ENCODE measurements at regions not wholly inside any gene's neighbourhood (a gene's known extent, or its start where the extent isn't known, plus 50 kb on each side); places are given as distances from the start of the nearest gene placed in this dataset.
A peak's percentile ranks its signal among the peaks of the same experiment; 100 is the strongest.

DNA sequence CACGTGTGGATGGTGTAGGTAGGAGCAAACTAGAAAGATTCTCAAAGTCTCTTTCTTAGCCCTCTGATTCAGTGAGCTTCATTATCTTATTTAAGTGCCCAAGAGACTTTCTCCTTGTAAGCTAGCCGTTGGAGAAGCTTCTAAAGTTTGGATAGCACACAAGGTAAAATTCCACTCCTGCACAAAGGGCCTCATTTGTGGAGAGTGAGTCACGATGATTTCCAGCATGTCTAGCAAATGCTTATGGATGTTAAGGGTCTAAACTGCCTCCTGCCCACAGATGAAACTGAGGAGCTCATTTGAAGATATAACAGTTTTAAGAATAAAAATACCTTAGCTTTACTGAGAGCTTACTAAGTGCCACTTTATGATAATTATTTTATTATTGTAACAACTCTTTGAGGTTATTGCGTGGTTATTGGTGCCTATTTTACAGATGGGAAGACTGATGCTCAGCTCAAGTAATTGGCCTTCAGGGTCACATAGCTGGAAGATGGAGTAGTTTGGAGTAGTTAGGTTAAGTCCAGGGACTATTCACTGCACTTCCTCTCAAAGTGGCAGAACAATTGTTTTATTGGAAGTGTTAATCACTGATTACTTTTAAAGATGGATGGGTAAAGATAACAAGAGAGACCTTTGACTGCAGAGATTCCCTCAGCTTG is 78.7 kb upstream of the HIF1A start:
- H3K23ac ChIP-seq (ENCODE audit: low read length): no peak overlapping the region
- no peaks in the 10 kb centered on the region for H3K36me3 ChIP-seq (ENCODE audit: control insufficient read depth in 1 of 2, insufficient read depth in 2 of 2, low read length in 2 of 2)
- no peak overlapping the region for H3K14ac ChIP-seq (ENCODE audit: low read length)
- H2AK5ac ChIP-seq (ENCODE audit: low read length): no peak overlapping the region
- H3K4me1 ChIP-seq (ENCODE audit: control insufficient read depth in 1 of 2, insufficient read depth in 2 of 2, low read length in 2 of 2): peaks cover 4 to 16% of the 10 kb centered on the region in 2 experiments
- H3K9ac ChIP-seq (ENCODE audit: low read length): no peak overlapping the region
- no peaks in the 10 kb centered on the region for H3K27me3 ChIP-seq (ENCODE audit: insufficient read depth, low read length)
- peak overlapping the region; percentile 48 for H2BK12ac ChIP-seq (ENCODE audit: low read length)
- no peak overlapping the region for H4K8ac ChIP-seq (ENCODE audit: low read depth, low read length)
- peak; percentile 35 to 64 for DNase-seq
- H4K12ac ChIP-seq (ENCODE audit: low read depth, low read length): no peak overlapping the region
- no peak overlapping the region for H3K18ac ChIP-seq (ENCODE audit: low read length)
- WGBS (ENCODE audit: extremely low coverage, insufficient coverage, insufficient read length): no CpG with 5 or more reads among the region's 4 CpGs
- no peak overlapping the region for H3K4me3 ChIP-seq (ENCODE audit: low read depth, low read length)
- H3K27ac ChIP-seq (ENCODE audit: low read depth, low read length): peak overlapping the region; percentile 52
- peak overlapping the region; percentile 50 for H4K91ac ChIP-seq (ENCODE audit: low read depth, low read length)
- no peak overlapping the region for H2AFZ ChIP-seq (ENCODE audit: insufficient read depth, low read length, poor library complexity)
- H3K4me2 ChIP-seq (ENCODE audit: low read length): no peak overlapping the region
- peaks cover 2% of the 10 kb centered on the region for H3K79me2 ChIP-seq (ENCODE audit: control insufficient read depth, insufficient read depth, low read length, poor library complexity)
- H3K9me3 ChIP-seq (ENCODE audit: insufficient read depth, low read depth, low read length): peaks cover 1% of the 10 kb centered on the region
- peak overlapping the region; percentile 74 for H2BK120ac ChIP-seq (ENCODE audit: insufficient read depth, low read length, poor library complexity)
- H3K79me1 ChIP-seq (ENCODE audit: low read length): peaks cover 6% of the 10 kb centered on the region
- no peak overlapping the region for H3K4ac ChIP-seq (ENCODE audit: low read depth, low read length)
- peak overlapping the region; percentile 25 for H2BK5ac ChIP-seq (ENCODE audit: low read depth, low read length, poor library complexity)

DNA sequence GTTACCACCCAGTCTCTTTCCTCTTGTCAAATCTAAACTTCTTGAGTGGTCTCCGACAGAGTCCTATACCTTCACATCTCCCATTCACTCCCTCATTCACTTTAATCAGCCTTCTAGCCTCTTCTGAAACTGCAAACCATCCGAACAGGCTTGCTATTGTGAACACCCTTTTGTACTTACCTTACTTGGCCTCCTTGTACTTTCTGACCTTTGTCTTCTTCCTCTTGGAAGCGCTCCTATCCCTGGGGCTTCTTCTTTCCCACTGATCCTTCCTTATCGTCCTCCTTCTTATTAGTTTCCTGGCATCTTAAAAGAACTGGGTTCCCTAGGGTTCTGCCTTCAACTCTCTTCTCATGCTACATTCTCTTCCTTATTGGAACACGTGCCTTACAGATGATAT is 76.9 kb upstream of the HIF1A start:
- H3K18ac ChIP-seq (ENCODE audit: low read length): no peak overlapping the region
- peaks cover 5% of the 10 kb centered on the region for H3K79me1 ChIP-seq (ENCODE audit: low read length)
- DNase-seq: no peak
- no peaks in the 10 kb centered on the region for H3K36me3 ChIP-seq (ENCODE audit: control insufficient read depth in 1 of 2, insufficient read depth in 2 of 2, low read length in 2 of 2)
- H3K27ac ChIP-seq (ENCODE audit: low read depth, low read length): no peak overlapping the region
- H3K9me3 ChIP-seq (ENCODE audit: insufficient read depth, low read depth, low read length): peaks cover 3% of the 10 kb centered on the region
- no peak overlapping the region for H2AFZ ChIP-seq (ENCODE audit: insufficient read depth, low read length, poor library complexity)
- no peak overlapping the region for H2BK12ac ChIP-seq (ENCODE audit: low read length)
- H4K12ac ChIP-seq (ENCODE audit: low read depth, low read length): no peak overlapping the region
- no peak overlapping the region for H2AK5ac ChIP-seq (ENCODE audit: low read length)
- H3K9ac ChIP-seq (ENCODE audit: low read length): no peak overlapping the region
- H4K91ac ChIP-seq (ENCODE audit: low read depth, low read length): no peak overlapping the region
- no CpG with 5 or more reads among the region's 5 CpGs for WGBS (ENCODE audit: extremely low coverage, insufficient coverage, insufficient read length)
- no peak overlapping the region for H2BK120ac ChIP-seq (ENCODE audit: insufficient read depth, low read length, poor library complexity)
- H3K4me1 ChIP-seq (ENCODE audit: control insufficient read depth in 1 of 2, insufficient read depth in 2 of 2, low read length in 2 of 2): peaks cover 2 to 12% of the 10 kb centered on the region in 2 experiments
- H3K4me2 ChIP-seq (ENCODE audit: low read length): no peak overlapping the region
- H3K4me3 ChIP-seq (ENCODE audit: low read depth, low read length): no peak overlapping the region
- no peak overlapping the region for H2BK5ac ChIP-seq (ENCODE audit: low read depth, low read length, poor library complexity)
- H3K27me3 ChIP-seq (ENCODE audit: insufficient read depth, low read length): no peaks in the 10 kb centered on the region
- H3K23ac ChIP-seq (ENCODE audit: low read length): no peak overlapping the region
- no peak overlapping the region for H3K14ac ChIP-seq (ENCODE audit: low read length)
- H3K4ac ChIP-seq (ENCODE audit: low read depth, low read length): no peak overlapping the region
- H4K8ac ChIP-seq (ENCODE audit: low read depth, low read length): no peak overlapping the region
- peaks cover 2% of the 10 kb centered on the region for H3K79me2 ChIP-seq (ENCODE audit: control insufficient read depth, insufficient read depth, low read length, poor library complexity)

DNA sequence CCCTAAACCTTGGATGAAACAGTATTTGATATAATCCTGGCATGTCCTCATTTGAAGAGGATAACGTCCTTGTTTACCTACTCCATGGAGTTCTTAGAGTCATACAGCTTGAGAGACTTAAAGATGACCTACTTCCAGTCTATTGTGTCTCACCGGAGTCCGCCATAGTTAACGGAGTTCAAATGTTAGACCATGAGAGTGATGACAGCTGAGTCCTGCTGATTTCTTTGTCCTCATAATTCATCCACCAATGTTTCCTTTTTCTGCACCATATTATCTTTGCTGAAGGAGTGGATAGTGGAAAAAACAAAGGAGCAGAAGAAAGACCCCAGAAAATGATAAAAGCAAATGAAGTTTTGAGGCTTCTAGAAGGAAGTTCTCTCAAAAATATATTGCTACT is 75.8 kb upstream of the HIF1A start:
- Histone ChIP-seq H3K23ac (ENCODE audit: low read length) (no peak overlapping the region), H3K9ac (ENCODE audit: low read length) (no peak overlapping the region), H2BK12ac (ENCODE audit: low read length) (no peak overlapping the region), H2AK5ac (ENCODE audit: low read length) (no peak overlapping the region), H4K91ac (ENCODE audit: low read depth, low read length) (no peak overlapping the region), H3K27me3 (ENCODE audit: insufficient read depth, low read length) (no peaks in the 10 kb centered on the region), H2AFZ (ENCODE audit: insufficient read depth, low read length, poor library complexity) (no peak overlapping the region), H3K79me2 (ENCODE audit: control insufficient read depth, insufficient read depth, low read length, poor library complexity) (peaks cover 2% of the 10 kb centered on the region), H2BK120ac (ENCODE audit: insufficient read depth, low read length, poor library complexity) (no peak overlapping the region), H3K79me1 (ENCODE audit: low read length) (peaks cover 5% of the 10 kb centered on the region), H2BK5ac (ENCODE audit: low read depth, low read length, poor library complexity) (no peak overlapping the region), H3K27ac (ENCODE audit: low read depth, low read length) (no peak overlapping the region), H3K4me2 (ENCODE audit: low read length) (no peak overlapping the region), H4K12ac (ENCODE audit: low read depth, low read length) (no peak overlapping the region), H4K8ac (ENCODE audit: low read depth, low read length) (no peak overlapping the region), H3K14ac (ENCODE audit: low read length) (no peak overlapping the region), H3K9me3 (ENCODE audit: insufficient read depth, low read depth, low read length) (peaks cover 2% of the 10 kb centered on the region), H3K36me3 (ENCODE audit: control insufficient read depth in 1 of 2, insufficient read depth in 2 of 2, low read length in 2 of 2) (no peaks in the 10 kb centered on the region), H3K4me3 (ENCODE audit: low read depth, low read length) (no peak overlapping the region), H3K18ac (ENCODE audit: low read length) (no peak overlapping the region), H3K4ac (ENCODE audit: low read depth, low read length) (no peak overlapping the region), H3K4me1 (ENCODE audit: control insufficient read depth in 1 of 2, insufficient read depth in 2 of 2, low read length in 2 of 2) (peaks cover 2 to 12% of the 10 kb centered on the region in 2 experiments)
- no peak for DNase-seq
- no CpG with 5 or more reads among the region's 4 CpGs for WGBS (ENCODE audit: extremely low coverage, insufficient coverage, insufficient read length)

DNA sequence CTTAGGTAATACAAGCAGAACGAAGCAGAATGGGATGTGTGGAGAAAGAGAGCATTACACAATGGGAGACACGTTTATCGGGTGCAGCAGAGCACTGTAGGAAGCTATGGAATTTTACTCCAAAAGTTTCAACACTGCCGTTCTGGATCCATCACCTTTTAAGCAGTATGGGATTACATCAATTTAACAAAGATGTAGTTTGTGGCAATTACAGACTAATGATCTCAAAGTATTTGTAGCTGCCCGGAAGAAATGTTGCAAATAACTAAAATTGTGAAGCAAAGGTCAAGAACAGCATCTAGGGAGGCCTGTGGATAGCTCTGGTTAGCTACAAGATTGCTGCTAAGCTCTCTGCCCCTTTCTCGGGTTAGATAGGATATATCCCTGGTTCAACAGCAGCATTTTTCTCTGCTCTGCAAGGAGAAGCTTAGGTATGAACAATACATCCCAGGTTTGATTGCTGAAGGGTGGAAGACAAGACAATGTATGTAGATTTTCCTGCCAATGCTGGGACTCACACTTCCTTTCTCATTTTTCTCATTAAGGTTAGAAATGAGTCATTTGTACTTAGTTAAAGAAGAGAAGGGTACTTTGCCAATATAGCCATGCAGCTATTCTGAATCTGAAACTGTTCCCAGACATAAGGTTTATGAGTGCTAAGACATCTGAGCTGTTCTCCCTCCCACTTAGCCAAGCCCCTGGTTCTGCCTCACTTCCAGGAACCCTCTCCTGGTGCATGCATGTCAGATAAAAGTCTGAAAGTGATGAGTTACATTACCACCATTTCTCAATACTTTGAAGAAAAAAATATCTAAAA is 75.0 kb upstream of the HIF1A start:
- no peak overlapping the region for H2BK120ac ChIP-seq (ENCODE audit: insufficient read depth, low read length, poor library complexity)
- H3K27ac ChIP-seq (ENCODE audit: low read depth, low read length): no peak overlapping the region
- H3K23ac ChIP-seq (ENCODE audit: low read length): no peak overlapping the region
- no peak overlapping the region for H3K14ac ChIP-seq (ENCODE audit: low read length)
- H3K9ac ChIP-seq (ENCODE audit: low read length): no peak overlapping the region
- no peak overlapping the region for H2AFZ ChIP-seq (ENCODE audit: insufficient read depth, low read length, poor library complexity)
- no peak overlapping the region for H3K18ac ChIP-seq (ENCODE audit: low read length)
- no peak overlapping the region for H4K8ac ChIP-seq (ENCODE audit: low read depth, low read length)
- WGBS (ENCODE audit: extremely low coverage, insufficient coverage, insufficient read length): no CpG with 5 or more reads among the region's 6 CpGs
- peaks cover 2% of the 10 kb centered on the region for H3K79me2 ChIP-seq (ENCODE audit: control insufficient read depth, insufficient read depth, low read length, poor library complexity)
- no peak overlapping the region for H3K4ac ChIP-seq (ENCODE audit: low read depth, low read length)
- H2BK12ac ChIP-seq (ENCODE audit: low read length): no peak overlapping the region
- H3K9me3 ChIP-seq (ENCODE audit: insufficient read depth, low read depth, low read length): peaks cover 2% of the 10 kb centered on the region
- no peak overlapping the region for H2BK5ac ChIP-seq (ENCODE audit: low read depth, low read length, poor library complexity)
- no peak overlapping the region for H4K12ac ChIP-seq (ENCODE audit: low read depth, low read length)
- H3K36me3 ChIP-seq (ENCODE audit: control insufficient read depth in 1 of 2, insufficient read depth in 2 of 2, low read length in 2 of 2): no peaks in the 10 kb centered on the region
- H4K91ac ChIP-seq (ENCODE audit: low read depth, low read length): no peak overlapping the region
- no peak overlapping the region for H3K4me3 ChIP-seq (ENCODE audit: low read depth, low read length)
- DNase-seq: peak; percentile 64 to 90
- no peak overlapping the region for H2AK5ac ChIP-seq (ENCODE audit: low read length)
- peaks cover 3% of the 10 kb centered on the region for H3K79me1 ChIP-seq (ENCODE audit: low read length)
- H3K4me2 ChIP-seq (ENCODE audit: low read length): no peak overlapping the region
- H3K4me1 ChIP-seq (ENCODE audit: control insufficient read depth in 1 of 2, insufficient read depth in 2 of 2, low read length in 2 of 2): peaks cover 2 to 12% of the 10 kb centered on the region in 2 experiments
- no peaks in the 10 kb centered on the region for H3K27me3 ChIP-seq (ENCODE audit: insufficient read depth, low read length)
